Hippocampal formation (tissue), 2 donors: ENCODE measurements at regions not wholly inside any gene's neighbourhood (a gene's known extent, or its start where the extent isn't known, plus 50 kb on each side); places are given as distances from the start of the nearest gene placed in this dataset.
"Not testable (repeated sequence)": the region's sequence is repeated elsewhere in the genome, so short reads cannot be mapped to it uniquely, and the experiment has no call there.

Source experiments
- DNase-seq, 2 donors: peaks; one replicate each; lab custom pipeline; 2025; lab: John Stamatoyannopoulos, UW

- peak in 1 of 2 donors; percentile 34 for DNase-seq
Measured at GRCh38 chr4:26239801-26240200, 81.0 kb upstream of the RBPJ start.

GRCh38 chr4:26241179-26241578 lies 79.6 kb upstream of the RBPJ start:
- no peak for DNase-seq

GRCh38 chr4:26242451-26242850 lies 78.4 kb upstream of the RBPJ start:
- DNase-seq = no peak

GRCh38 chr4:26244138-26244537 lies 76.7 kb upstream of the RBPJ start:
- not testable (repeated sequence) for DNase-seq

- DNase-seq = no peak
Measured at GRCh38 chr4:26248647-26249046, 72.2 kb upstream of the RBPJ start.

- no peak for DNase-seq
Measured at GRCh38 chr4:26252349-26253025, 68.3 kb upstream of the RBPJ start.

- DNase-seq = no peak
Measured at GRCh38 chr4:26253968-26254367, 66.8 kb upstream of the RBPJ start.

- no peak for DNase-seq
Measured at GRCh38 chr4:26255989-26256388, 64.8 kb upstream of the RBPJ start.

GRCh38 chr4:26257444-26257843 lies 63.4 kb upstream of the RBPJ start:
- not testable (repeated sequence) for DNase-seq

- no peak for DNase-seq
Measured at GRCh38 chr4:26257850-26258249, 63.0 kb upstream of the RBPJ start.

GRCh38 chr4:26260571-26260970 lies 60.2 kb upstream of the RBPJ start:
- no peak for DNase-seq

- DNase-seq = no peak
Measured at GRCh38 chr4:26261405-26261804, 59.4 kb upstream of the RBPJ start.

- DNase-seq = no peak
Measured at GRCh38 chr4:26263165-26263564, 57.6 kb upstream of the RBPJ start.

- DNase-seq = no peak
Measured at GRCh38 chr4:26264109-26264508, 56.7 kb upstream of the RBPJ start.

- DNase-seq = no peak
Measured at GRCh38 chr4:26267087-26267486, 53.7 kb upstream of the RBPJ start.

GRCh38 chr4:26268246-26268645 lies 52.6 kb upstream of the RBPJ start:
- no peak for DNase-seq

GRCh38 chr4:26269038-26269437 lies 51.8 kb upstream of the RBPJ start:
- no peak for DNase-seq
